ENCODE measurements at regions not wholly inside any gene's neighbourhood (a gene's known extent, or its start where the extent isn't known, plus 50 kb on each side); places are given as distances from the start of the nearest gene placed in this dataset.

- TF ChIP-seq CTCF (IDR thresholded peaks at IDR 0.05) (no peak), EP300 (IDR thresholded peaks at IDR 0.05) (no peak)
Observed at GRCh38 chr5:141785711-141786110, 92.5 kb downstream of the PCDH1 start.
